ENCODE measurements at regions not wholly inside any gene's neighbourhood (a gene's known extent, or its start where the extent isn't known, plus 50 kb on each side); places are given as distances from the start of the nearest gene placed in this dataset.
A peak's percentile ranks its signal among the peaks of the same experiment; 100 is the strongest.

DNA sequence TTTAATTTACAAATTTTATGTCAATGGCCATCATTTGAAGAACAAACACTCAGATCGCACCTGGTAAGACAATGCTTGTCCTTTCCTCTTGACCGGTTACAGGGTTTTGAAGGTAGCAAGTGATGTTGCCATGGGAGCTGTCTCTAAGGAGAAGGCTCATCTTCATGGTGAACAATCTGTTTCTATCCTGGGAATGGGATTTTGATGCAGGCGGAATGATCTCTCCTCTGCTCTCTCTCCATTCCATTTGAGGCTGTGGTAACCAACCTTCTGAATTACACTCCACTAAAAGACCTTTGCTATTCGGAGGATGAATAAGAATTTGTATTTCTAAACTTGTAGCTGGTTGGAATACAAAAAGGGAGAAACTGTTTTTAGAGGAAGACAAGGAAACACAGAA lies 57.9 kb upstream of the SLC5A9 start:
- DNase-seq = no peak

DNA sequence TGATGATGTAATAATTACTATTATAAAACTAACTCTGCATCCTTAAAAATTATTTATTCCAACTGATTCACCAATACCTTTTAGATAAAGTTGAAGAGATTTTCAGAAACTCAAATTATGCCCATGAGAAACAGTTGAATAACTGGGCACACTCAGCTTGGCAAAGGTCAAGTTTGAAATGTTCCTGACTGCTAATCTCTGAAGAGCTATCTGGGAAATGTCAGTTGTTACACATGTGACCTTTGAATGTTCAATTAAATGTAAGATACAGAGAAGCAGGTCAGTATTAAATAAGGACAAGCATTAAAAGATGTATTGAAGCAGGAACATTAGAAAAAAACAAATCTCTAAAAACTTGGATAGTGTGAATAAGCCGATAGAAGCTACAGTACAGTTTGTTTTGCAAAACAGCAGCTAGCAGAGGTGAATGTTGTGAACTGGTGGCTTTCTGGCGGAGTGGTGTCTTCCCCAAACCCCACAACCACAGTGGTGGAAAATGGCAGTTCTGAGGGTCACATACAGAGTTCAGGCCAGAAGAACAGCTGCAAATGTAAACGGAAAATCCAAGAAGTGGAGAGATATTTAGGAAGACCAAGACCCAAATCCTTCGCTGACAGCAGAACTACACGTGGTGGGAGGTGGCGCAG lies 61.9 kb upstream of the SLC5A9 start:
- no peak for DNase-seq

DNA sequence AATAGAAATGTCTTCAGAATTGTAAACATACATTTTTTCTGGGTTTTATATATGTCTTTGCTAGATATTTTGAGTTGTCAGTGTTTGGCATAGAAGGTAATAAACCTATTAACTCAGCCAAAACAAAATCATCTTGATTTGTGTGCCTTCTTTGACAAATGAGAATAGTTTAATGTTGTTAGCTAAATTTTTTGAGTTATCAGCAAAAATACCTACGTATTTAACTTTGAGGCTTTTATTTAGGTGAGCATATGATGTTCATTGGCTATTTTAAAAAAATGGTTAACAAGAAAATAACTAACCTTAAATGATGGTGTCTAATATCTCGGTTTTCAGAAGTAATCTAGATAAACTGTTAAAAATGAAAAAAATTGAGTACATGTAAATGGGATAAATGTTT lies 83.2 kb upstream of the SLC5A9 start:
- DNase-seq = no peak

DNA sequence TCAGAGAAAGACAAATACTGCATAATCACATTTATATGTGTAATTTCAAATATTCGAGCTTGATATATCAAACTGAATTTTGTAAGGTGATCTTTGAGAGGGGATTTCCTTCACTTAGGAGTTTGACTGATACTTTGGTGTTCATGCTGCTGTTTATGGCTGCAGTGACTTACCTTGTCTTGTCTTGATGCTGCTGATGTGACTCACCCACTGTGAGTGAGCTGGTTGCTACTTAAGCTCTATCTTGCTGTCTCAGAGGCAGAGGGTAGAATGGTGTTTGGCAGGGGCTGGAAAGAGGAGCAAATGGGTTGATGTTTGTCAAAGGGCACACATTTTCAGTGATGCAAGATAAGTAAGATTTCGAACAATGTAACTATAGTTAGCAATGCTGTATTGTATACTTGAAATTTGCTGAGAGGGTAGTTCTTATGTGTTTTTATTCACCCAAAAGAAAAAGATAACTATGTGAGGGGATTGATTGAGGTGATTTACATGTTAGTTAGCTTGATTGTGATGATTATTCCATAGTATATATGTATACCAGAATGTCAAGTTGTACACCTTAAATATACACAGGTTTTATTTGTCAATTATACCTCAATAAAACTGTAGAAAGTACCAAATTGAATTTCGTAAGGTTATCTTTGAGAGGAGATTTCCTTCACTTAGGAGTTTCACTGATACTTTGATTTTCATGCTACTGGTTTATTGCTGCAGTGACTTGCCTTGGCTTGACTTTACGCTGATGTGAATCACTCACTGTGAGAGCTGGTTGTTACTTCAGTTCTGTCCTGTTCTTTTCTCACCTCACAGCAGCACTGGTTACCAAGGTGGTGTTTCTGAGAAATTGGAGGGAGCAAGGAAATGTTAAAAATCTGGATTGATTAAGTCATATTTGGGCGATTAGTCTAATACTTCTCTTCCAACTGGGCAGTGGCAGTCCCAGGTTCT lies 94.5 kb upstream of the SLC5A9 start:
- no peak for DNase-seq

DNA sequence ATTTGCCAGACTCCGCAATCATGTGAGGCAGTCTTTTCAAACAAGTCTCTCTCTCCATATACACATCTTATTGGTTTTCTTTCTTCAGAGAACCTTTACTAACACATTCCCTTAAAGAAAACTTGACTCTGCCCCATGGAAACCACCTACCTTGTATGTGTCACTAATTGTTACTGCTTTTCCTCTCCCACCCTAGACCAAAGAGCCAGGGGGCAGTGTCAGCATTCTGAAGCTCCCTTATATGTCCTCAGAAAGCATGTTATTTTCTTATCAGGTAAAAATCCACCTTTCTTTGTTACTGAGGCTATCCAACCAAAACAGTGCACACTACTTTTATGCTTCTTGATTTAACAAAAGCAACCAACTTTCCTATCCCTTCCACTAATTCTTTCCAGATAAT lies 98.9 kb upstream of the SLC5A9 start:
- no peak for DNase-seq

DNA sequence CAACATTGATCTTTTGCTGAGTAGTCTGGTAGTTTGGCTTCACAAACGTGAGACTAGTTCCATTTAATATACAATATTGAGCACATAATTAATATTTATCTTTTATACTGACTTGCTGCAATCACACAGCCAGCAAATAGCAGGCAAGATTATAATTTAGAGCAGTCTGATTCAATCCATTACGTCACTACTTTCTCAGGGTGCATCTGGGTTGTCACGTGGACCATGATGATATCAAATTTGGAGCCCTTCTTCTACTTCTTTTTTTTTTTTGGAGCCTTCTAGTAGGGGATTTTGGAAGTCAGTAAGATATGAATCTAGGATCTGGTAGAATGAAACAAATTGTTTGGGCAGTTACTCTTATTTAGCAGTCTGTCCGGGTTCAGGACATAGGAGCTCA lies 100.6 kb upstream of the SLC5A9 start:
- DNase-seq = no peak

DNA sequence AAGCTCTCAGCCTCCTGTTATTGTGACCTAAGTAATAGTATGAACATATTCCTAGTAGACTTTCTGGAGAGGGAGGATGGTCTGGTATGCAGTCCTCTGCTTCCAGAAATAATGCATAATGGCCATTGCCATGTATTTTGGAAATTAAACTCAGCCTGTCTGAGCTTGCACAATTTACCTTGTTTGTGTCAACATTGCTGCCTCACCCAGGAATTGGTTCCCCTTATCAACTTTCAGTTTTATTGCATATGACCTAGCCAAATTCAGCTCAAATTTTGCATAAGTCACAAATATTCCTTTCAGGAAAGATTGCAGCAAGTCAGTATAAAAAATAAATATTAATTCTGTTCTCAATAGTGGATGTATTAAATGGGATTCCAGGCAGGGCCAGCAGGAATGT lies 101.9 kb upstream of the SLC5A9 start:
- DNase-seq = no peak

DNA sequence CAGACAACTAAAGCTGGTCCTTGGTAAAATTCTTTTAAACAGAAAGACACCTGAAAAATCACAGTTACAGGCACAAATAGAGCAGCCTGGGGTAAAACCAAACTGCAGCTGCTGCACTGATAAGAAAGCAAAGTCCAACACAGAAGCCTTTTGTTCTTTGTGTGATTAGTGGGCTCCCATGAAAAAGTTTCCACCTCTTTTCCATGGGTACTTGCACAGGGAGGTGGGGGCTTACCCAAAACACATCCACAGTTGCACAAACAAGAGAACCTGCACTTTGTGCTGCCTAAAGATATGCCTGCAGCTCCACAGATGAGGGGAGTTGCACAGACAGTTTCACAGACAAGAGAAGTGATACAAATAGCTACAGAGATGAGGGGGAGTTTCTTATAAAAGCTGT lies 106.7 kb upstream of the SLC5A9 start:
- DNase-seq = no peak

DNA sequence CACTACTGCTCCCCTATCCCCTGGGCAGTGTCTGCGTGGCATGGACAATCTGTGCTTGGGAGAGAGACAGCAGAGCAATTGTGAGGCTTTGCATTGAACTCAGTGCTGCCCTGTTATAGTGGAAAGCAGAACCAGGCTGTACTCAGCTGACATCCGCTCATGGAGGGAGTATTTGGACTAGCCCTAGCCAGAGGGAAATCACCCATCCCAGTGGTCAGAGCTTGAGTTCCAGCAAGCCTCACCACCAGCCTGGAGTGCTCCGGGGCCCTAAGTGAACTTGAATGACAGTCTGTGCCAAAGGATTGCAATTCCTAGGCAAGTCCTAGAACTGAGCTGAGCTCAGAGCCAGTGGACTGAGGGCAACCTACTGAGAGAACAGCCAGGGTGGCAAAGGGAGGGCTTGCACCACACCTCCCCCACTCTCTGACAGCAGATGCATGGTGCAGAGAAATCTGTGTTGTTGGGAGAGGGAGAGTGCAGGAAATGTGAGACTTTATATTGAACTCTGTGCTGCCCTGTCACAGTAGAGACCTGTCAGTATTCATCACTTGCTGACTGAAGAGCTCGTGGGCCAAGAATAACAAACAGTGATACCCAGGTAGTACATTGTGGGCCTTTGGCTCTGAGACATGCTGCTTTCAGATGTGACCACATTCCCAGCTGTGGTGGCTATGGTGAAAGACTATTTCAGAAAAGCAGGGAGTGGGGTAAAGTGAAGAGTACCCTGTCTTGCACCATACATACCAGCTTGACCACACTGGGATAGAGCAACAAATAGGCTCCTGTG lies 107.7 kb upstream of the SLC5A9 start:
- no peak for DNase-seq

DNA sequence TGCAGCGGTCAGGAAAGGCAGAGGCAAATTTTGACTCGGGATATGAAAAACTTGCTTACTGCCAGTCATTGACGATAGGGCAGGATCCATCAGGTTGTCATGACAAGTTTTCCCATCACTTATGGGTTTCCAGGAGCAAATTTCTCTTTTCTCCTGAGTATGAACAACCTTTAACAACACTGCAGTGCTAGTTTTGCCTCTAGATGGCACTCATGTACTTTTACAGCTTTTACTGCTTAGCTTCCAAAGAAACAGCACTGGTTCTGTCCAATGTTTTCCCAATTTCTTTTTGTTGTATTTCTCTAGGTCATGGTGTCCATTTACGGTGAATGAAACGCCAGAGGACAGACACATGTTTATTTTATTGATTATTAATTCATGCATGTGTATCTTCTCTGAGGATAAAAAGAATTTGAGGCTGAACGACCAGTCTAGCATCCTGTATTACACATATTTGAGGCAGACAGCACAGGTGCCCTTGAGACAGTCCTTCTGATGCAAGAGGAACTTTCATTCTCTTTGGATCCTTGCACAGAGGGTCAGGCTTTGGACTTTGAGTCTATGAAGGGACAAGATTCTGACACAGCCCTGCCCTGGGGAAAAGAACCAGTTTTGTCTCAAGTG lies 112.3 kb upstream of the TRABD2B start:
- DNase-seq = peak; percentile 66

DNA sequence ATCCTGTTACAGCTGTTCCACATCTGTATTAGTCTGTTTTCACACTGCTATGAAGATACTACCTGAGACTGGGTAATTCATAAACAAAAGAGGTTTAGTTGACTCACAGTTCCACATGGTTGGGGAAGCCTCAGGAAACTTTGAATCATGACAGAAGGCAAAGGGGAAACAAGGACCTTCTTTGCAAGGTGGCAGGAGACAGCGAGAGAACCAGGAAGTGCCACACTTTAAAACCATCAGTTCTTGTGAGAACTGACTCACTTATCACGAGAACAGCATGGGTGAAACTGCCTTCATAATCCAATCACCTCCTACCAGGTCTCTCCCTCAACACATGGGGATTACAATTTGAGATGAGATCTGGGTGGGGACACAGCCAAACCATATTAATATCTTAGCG lies 110.3 kb upstream of the TRABD2B start:
- no peak for DNase-seq

DNA sequence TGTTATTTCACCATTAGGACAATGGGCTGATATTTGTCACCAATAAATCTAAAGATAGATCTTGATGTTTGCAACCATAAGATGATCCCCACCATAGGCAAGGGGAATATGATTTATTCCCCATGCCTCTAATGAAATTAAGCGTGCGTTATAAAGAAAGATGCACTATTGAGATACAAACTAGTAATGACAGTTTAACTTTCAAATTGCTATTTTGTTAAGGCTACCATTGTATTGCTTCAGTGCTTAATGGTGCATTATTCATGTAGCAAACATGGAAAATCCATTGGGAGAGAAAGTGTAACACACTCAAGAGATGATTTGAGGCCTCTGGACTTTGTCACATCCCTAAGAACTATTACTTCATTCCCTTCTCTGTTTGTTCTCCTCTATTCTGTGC lies 108.9 kb upstream of the TRABD2B start:
- DNase-seq = no peak

DNA sequence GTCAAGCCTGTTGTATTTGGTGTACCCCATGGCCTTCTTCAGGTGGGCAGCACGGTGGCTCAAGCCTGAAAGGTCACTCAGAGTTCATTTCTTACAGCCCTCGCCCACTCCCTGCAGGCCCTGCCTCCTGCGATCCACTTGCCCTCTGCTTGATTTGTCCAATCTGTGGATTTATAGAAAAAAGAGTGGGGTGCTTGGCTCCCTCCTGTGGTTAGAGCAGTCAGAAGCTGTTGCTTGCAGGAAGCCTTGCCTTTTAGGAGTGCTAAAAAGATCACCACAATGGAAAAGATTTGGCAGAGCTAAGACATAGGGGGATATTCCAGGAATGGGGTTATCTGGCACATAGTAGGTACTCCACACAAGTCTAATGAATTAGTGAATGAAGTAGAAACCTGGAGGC lies 108.0 kb upstream of the TRABD2B start:
- DNase-seq = no peak

DNA sequence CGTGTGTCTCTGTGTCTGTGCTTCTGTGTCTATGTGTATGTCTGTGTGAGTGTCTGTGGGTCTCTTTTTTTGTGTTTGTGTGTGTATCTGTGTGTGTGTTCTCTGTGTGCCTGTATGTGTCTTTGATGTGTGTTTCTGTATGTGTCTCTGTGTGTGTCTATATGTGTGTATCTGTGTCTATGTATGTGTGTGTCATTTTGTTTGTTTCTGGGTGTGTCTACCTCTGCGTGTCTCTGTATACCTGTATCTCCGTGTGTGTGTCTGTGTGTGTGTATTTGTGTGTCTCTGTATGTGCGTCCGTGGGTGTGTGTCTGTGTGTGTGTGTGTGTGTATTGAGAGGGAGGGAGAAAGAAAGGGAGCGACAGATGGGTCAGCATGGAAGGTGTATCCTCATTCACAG lies 106.3 kb upstream of the TRABD2B start:
- no peak for DNase-seq

DNA sequence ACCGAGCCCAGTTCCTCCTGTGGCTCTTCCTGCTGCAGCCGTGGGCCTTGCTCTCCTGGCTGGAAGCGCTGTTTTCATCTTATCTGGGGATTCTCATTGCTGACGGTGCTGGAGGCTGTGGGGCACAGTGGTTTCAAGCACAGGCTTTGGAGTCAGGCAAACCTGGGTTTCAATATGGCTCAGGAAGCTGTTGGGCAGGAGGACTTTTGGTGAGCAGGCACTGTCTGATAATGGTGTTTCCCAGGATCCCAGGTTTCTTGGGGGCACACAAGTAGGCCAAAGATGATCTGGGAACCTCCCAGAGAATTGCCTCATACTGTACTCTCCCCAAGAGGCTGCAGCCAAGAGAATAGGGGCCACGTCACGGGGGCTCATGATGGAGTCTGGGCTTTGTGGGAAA lies 105.6 kb upstream of the TRABD2B start:
- DNase-seq = no peak

DNA sequence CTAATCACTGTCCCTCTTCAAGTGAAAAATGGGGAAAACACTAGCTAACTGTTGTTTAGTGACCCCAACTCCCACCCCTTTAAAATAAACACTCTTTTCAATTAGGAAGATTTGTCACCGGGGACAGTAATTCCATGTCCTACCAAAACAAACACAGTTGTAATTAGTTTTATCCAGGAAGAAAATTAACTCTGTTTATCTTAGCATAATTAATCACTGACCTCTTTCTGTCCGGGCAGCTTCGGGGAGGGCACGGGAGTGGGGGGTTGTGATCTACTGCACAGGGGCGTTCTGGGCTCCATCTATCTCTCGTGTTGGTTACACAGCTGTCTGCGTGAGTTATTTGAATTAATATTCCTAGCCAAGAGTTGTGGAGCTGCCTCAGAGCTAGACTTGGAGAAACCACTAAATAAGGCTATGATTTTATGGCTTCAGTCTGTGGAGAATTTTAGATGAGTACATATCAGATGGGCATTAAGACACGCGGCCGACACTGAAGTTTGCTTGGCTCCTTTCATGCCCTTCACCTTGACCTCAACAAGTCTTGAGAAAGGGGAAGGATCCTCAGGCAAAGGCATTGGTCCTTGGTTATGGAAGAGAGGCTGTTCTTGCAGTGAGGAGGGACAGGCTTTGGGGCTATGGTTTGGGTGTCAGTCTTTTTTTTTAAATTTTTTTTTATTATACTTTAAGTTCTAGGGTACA lies 102.0 kb upstream of the TRABD2B start:
- no peak for DNase-seq

DNA sequence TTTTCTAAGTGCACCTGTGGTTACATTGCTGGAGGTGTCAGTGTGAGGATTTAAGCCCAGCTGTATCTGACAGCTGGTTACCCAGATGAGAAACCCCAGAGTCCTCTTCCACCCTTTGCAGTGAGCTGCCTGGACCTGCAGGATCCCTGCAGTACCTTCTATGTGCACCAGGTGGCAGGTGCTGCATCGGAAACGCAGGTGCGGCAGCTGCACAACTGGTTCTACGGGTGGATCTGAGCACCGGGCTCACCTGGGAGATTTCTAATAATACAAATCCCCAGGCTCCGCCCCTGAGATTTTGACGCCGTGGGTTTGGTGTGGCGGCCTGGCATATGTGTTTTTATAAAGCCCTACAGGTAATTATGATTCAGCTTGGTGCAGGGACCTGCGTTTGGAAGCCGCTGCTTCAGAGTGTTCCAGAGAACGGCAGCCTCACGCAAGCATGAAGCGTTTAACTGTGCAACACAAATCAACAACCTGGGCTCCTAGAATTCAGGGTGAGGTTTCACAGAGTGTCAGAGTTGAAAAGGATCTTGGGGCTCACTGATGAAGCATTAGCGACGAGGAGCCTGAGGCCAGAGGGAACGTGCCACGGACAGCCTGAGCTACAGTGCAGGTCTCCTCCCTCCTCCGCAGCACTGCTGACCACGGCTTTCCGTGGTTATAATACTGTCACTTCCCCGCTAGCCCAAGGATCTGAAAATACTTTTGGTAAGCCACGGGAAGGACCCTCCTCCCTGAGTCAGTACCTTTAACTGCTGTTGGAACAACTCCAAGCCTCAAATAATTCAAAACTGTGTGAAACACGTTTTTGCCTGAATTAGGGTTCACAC lies 96.7 kb upstream of the TRABD2B start:
- DNase-seq = peak; percentile 91

DNA sequence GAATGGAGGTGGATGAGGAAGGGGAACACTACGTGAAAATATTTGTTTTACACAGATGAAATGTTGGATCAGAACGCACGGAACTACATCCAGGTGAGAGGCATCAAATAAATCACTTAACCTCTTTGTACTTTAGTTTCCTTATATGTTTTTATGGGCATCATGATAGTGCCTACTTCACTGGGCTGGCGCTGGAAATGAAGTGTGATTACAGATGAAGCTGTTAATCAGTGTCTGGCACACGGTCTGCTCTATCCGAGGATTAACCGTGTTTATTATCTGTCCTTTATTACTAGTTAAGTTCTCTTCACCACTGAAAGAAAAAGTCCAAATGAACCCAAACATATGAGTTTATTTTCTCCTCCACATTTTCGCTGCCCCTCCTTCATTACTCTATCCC lies 96.0 kb upstream of the TRABD2B start:
- no peak for DNase-seq

DNA sequence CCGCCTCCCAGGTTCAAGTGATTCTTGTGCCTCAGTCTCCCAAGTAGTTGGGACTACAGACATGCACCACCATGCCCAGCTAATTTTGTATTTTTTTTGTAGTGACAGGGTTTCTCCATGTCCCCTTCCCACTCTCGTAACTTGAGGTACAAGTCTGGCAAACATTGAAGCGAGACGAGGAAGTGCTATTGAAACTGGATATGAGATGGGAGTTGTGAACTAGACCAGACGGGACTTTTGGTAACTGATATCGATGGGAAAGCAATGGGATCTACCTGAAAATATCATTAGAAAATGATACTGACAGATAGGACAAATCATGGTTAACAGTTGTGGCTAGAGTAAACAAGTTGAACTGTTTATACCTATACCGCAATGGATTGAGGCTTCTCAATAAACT lies 95.2 kb upstream of the TRABD2B start:
- no peak for DNase-seq

DNA sequence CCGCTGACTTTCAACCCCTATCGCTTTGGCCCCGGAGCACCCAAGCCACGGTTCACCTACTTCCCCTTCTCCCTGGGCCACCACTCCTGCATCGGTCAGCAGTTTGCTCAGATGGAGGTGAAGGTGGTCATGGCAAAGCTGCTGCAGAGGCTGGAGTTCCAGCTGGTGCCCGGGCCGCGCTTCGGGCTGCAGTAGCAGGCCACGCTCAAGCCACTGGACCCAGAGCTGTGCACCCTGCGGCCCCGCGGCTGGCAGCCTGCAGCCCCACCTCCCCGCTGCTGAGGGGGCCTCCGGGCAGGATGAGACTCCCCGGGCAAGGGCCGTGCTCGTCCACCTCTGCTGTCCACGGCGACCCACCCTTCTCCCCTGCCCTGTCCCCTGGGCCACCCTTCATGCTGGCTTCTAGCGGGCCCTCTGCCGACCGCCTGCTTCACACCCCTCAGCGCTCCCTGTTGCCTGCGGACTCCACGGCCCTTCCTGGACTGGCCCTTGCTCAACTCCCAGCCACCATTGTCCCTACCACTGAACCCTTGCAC lies 92.2 kb upstream of the TRABD2B start:
- DNase-seq = no peak

DNA sequence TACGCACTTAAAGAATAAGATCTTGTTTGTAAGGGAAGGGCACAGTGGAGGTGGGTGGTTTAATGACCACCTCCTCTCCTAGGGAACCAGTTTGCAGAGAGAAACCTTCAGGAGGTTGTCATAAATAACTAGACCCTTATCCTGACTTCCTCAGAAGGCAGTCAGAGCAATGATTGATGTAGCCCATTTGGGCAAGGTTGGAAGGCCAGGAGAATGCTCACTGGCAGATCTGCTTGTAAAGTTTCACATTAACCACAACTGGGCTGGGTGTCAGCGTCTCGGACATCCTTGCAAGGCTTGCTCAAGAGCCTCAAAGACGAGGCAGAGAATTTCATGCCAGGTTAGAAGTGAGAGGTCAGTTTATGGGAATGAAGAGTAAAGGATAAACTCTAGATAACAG lies 87.6 kb upstream of the TRABD2B start:
- no peak for DNase-seq
